ENCODE measurements at regions not wholly inside any gene's neighbourhood (a gene's known extent, or its start where the extent isn't known, plus 50 kb on each side); places are given as distances from the start of the nearest gene placed in this dataset.
"Not testable (repeated sequence)": the region's sequence is repeated elsewhere in the genome, so short reads cannot be mapped to it uniquely, and the experiment has no call there.

DNA sequence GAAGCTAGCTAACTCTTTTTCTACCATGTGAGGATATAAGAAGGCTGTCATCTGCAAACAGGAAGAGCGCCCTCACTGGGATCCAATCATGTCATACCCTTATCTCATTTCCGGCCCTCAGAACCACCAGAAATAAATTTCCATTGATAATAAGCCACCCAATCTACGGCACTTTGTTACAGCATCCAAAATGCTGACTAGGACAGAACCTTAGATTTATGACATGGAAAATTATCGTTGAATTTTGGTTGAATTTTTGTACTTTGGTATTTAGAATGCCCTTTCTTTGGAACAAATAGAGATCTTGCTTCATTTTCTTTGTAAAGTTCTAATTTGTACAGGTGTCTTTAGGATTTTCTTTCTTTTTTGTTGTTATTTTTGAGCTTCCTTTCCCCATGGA, 53.3 kb upstream of the CYLC2 start:
- ATAC-seq (replicated peaks in 1 of 4) (no peak), DNase-seq (no peak)
- Mint-ChIP-seq H3K9me3 (peaks cover 8 to 16% (median 10%) of the 10 kb centered on the region in 3 donors), H3K4me3 (no peak overlapping the region), H3K4me1 (no peaks in the 10 kb centered on the region), H3K27ac (no peak overlapping the region), H3K36me3 (no peaks in the 10 kb centered on the region), H3K27me3 (no peaks in the 10 kb centered on the region)
- no peaks in the 10 kb centered on the region for H3K9me3 ChIP-seq
- no peaks in the 10 kb centered on the region for H3K36me3 ChIP-seq (ENCODE audit: control insufficient read depth in 2 of 2, extremely low read depth in 1 of 2, insufficient read depth in 1 of 2, low read length in 1 of 2)
- H3K4me1 ChIP-seq (ENCODE audit: control insufficient read depth in 1 of 2, extremely low read depth in 1 of 2, insufficient read depth in 2 of 2, low read length in 2 of 2): no peaks in the 10 kb centered on the region
- POLR2A ChIA-PET: no interaction called here
- no CpG with 5 or more reads among the region's 4 CpGs for WGBS (ENCODE audit: insufficient coverage)
- H3K27ac ChIP-seq (ENCODE audit: low read length): no peak overlapping the region
- H3K27me3 ChIP-seq (replicated peaks in 1 of 2; ENCODE audit: control insufficient read depth in 2 of 2, extremely low read depth in 1 of 2, insufficient read depth in 2 of 2, low read length in 1 of 2): no peaks in the 10 kb centered on the region
- CTCF ChIA-PET: no interaction called here
- no peak overlapping the region for H3K4me3 ChIP-seq (ENCODE audit: control insufficient read depth in 1 of 2, extremely low read depth in 1 of 2, low read length in 1 of 2)

DNA sequence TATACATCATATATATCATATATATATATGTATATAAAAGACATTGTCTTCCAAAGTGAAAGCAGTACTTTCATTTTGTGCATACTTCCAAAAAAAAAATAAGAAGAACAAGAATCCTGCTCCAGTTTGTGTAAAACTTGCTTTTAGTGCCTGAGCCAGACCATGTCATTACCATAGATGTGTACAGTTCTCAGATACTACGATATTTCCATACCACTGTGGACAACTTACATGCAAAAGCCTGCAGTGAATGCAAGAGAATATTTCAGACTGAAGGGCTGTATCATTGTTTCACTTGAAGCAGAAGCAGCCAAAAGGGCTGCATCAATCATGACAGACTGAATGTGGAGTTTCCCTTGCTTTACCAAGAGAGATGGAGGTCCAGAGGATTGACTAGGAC, 72.6 kb upstream of the CYLC2 start:
- ATAC-seq (replicated peaks in 1 of 4) (no peak), DNase-seq (no peak)
- H3K36me3 ChIP-seq (ENCODE audit: control insufficient read depth in 2 of 2, extremely low read depth in 1 of 2, insufficient read depth in 1 of 2, low read length in 1 of 2): no peaks in the 10 kb centered on the region
- Mint-ChIP-seq H3K27me3 (no peaks in the 10 kb centered on the region), H3K27ac (no peak overlapping the region), H3K9me3 (peaks cover 6 to 13% (median 9%) of the 10 kb centered on the region in 3 donors), H3K4me3 (no peak overlapping the region), H3K4me1 (no peaks in the 10 kb centered on the region), H3K36me3 (no peaks in the 10 kb centered on the region)
- no peaks in the 10 kb centered on the region for H3K4me1 ChIP-seq (ENCODE audit: control insufficient read depth in 1 of 2, extremely low read depth in 1 of 2, insufficient read depth in 2 of 2, low read length in 2 of 2)
- WGBS (ENCODE audit: insufficient coverage): 100% methylated on average over 1 of the region's 1 CpG
- H3K9me3 ChIP-seq: no peaks in the 10 kb centered on the region
- H3K4me3 ChIP-seq (ENCODE audit: control insufficient read depth in 1 of 2, extremely low read depth in 1 of 2, low read length in 1 of 2): no peak overlapping the region
- ChIA-PET POLR2A (no interaction called here), CTCF (no interaction called here)
- H3K27ac ChIP-seq (ENCODE audit: low read length): no peak overlapping the region
- H3K27me3 ChIP-seq (replicated peaks in 1 of 2; ENCODE audit: control insufficient read depth in 2 of 2, extremely low read depth in 1 of 2, insufficient read depth in 2 of 2, low read length in 1 of 2): no peaks in the 10 kb centered on the region

DNA sequence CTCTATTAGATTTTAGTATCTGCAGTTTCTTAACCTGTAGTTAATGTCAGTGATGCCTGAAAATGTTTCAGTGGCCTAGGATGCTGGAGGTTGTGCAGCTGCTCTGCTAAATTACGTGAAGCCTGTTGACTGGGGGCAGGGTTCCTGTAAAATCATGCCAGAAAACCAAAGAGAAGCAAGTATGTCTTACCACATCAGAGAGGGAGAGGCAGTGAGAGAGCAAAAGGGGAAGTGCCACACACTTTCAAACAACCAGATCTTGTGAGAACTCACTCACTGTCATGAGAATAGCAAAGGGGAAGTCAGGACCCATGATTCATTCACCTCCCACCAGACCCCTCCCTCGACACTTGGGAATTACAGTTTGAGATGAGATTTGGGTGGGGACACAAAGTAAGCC, 83.9 kb upstream of the CYLC2 start:
- no peak overlapping the region for H3K4me3 ChIP-seq (ENCODE audit: control insufficient read depth in 1 of 2, extremely low read depth in 1 of 2, low read length in 1 of 2)
- no peaks in the 10 kb centered on the region for H3K27me3 ChIP-seq (replicated peaks in 1 of 2; ENCODE audit: control insufficient read depth in 2 of 2, extremely low read depth in 1 of 2, insufficient read depth in 2 of 2, low read length in 1 of 2)
- ATAC-seq (replicated peaks in 1 of 4) (no peak), DNase-seq (no peak)
- no peaks in the 10 kb centered on the region for H3K4me1 Mint-ChIP-seq
- H3K36me3 Mint-ChIP-seq: no peaks in the 10 kb centered on the region
- H3K4me3 Mint-ChIP-seq: no peak overlapping the region
- CTCF ChIA-PET: no interaction called here
- POLR2A ChIA-PET: no interaction called here
- no peaks in the 10 kb centered on the region for H3K9me3 ChIP-seq
- no peaks in the 10 kb centered on the region for H3K36me3 ChIP-seq (ENCODE audit: control insufficient read depth in 2 of 2, extremely low read depth in 1 of 2, insufficient read depth in 1 of 2, low read length in 1 of 2)
- WGBS (ENCODE audit: insufficient coverage): 0% methylated on average over 1 of the region's 2 CpGs
- H3K27me3 Mint-ChIP-seq: no peaks in the 10 kb centered on the region
- H3K4me1 ChIP-seq (ENCODE audit: control insufficient read depth in 1 of 2, extremely low read depth in 1 of 2, insufficient read depth in 2 of 2, low read length in 2 of 2): no peaks in the 10 kb centered on the region
- H3K27ac ChIP-seq (ENCODE audit: low read length): no peak overlapping the region
- H3K9me3 Mint-ChIP-seq: peaks cover 0 to 21% (median 15%) of the 10 kb centered on the region in 3 donors
- no peak overlapping the region for H3K27ac Mint-ChIP-seq

DNA sequence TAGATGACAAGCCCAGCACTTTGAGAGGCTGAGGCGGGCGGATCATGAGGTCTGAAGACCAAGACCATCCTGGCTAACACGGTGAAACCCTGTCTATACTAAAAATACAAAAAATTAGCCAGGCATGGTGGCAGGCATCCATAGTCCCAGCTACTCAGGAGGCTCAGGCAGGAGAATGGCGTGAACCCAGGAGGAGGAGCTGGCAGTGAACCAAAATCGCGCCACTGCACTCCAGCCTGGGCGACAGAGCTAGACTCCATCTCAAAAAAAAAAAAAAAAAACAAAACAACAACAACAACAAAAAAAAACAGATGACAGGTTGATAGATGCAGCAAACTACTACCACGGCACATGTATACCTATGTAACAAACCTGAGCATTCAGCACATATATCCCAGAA, 89.3 kb upstream of the CYLC2 start:
- H3K27ac ChIP-seq (ENCODE audit: low read length); H3K9me3 ChIP-seq; H3K27me3 ChIP-seq (replicated peaks in 1 of 2; ENCODE audit: control insufficient read depth in 2 of 2, extremely low read depth in 1 of 2, insufficient read depth in 2 of 2, low read length in 1 of 2); H3K4me3 Mint-ChIP-seq; DNase-seq; H3K36me3 ChIP-seq (ENCODE audit: control insufficient read depth in 2 of 2, extremely low read depth in 1 of 2, insufficient read depth in 1 of 2, low read length in 1 of 2); ATAC-seq (replicated peaks in 1 of 4); H3K36me3 Mint-ChIP-seq; H3K4me1 ChIP-seq (ENCODE audit: control insufficient read depth in 1 of 2, extremely low read depth in 1 of 2, insufficient read depth in 2 of 2, low read length in 2 of 2); CTCF ChIA-PET; H3K4me3 ChIP-seq (ENCODE audit: control insufficient read depth in 1 of 2, extremely low read depth in 1 of 2, low read length in 1 of 2); H3K27ac Mint-ChIP-seq; H3K4me1 Mint-ChIP-seq; POLR2A ChIA-PET; H3K27me3 Mint-ChIP-seq: not testable (repeated sequence)
- peaks cover 20 to 29% (median 26%) of the 10 kb centered on the region in 3 donors for H3K9me3 Mint-ChIP-seq
- 100% methylated on average over 3 of the region's 8 CpGs for WGBS (ENCODE audit: insufficient coverage)

- Histone ChIP-seq H3K36me3 (ENCODE audit: control insufficient read depth in 2 of 2, extremely low read depth in 1 of 2, insufficient read depth in 1 of 2, low read length in 1 of 2) (no peaks in the 10 kb centered on the region), H3K4me3 (ENCODE audit: control insufficient read depth in 1 of 2, extremely low read depth in 1 of 2, low read length in 1 of 2) (no peak overlapping the region), H3K9me3 (no peaks in the 10 kb centered on the region), H3K27me3 (replicated peaks in 1 of 2; ENCODE audit: control insufficient read depth in 2 of 2, extremely low read depth in 1 of 2, insufficient read depth in 2 of 2, low read length in 1 of 2) (no peaks in the 10 kb centered on the region), H3K27ac (ENCODE audit: low read length) (no peak overlapping the region), H3K4me1 (ENCODE audit: control insufficient read depth in 1 of 2, extremely low read depth in 1 of 2, insufficient read depth in 2 of 2, low read length in 2 of 2) (no peaks in the 10 kb centered on the region)
- Mint-ChIP-seq H3K4me1 (no peaks in the 10 kb centered on the region), H3K4me3 (no peak overlapping the region), H3K9me3 (peaks cover 8 to 11% (median 11%) of the 10 kb centered on the region in 3 donors), H3K36me3 (no peaks in the 10 kb centered on the region), H3K27me3 (no peaks in the 10 kb centered on the region), H3K27ac (no peak overlapping the region)
- WGBS (ENCODE audit: insufficient coverage): no CpG with 5 or more reads among the region's 2 CpGs
- CTCF ChIA-PET: no interaction called here
- POLR2A ChIA-PET: no interaction called here
- no peak for ATAC-seq (replicated peaks in 1 of 4)
- DNase-seq: no peak
Measured at GRCh38 chr9:102892025-102892424, 103.1 kb upstream of the CYLC2 start.

- DNase-seq; H3K4me3 ChIP-seq (ENCODE audit: control insufficient read depth in 1 of 2, extremely low read depth in 1 of 2, low read length in 1 of 2); ATAC-seq (replicated peaks in 1 of 4); H3K27ac ChIP-seq (ENCODE audit: low read length); H3K4me3 Mint-ChIP-seq; H3K27me3 Mint-ChIP-seq; H3K27ac Mint-ChIP-seq; H3K9me3 ChIP-seq; H3K4me1 Mint-ChIP-seq; H3K36me3 ChIP-seq (ENCODE audit: control insufficient read depth in 2 of 2, extremely low read depth in 1 of 2, insufficient read depth in 1 of 2, low read length in 1 of 2); H3K27me3 ChIP-seq (replicated peaks in 1 of 2; ENCODE audit: control insufficient read depth in 2 of 2, extremely low read depth in 1 of 2, insufficient read depth in 2 of 2, low read length in 1 of 2); H3K4me1 ChIP-seq (ENCODE audit: control insufficient read depth in 1 of 2, extremely low read depth in 1 of 2, insufficient read depth in 2 of 2, low read length in 2 of 2); H3K36me3 Mint-ChIP-seq; POLR2A ChIA-PET; CTCF ChIA-PET: not testable (repeated sequence)
- H3K9me3 Mint-ChIP-seq: peaks cover 8 to 11% (median 8%) of the 10 kb centered on the region in 3 donors
- WGBS (ENCODE audit: insufficient coverage): 95% methylated on average over 3 of the region's 5 CpGs
Measured at GRCh38 chr9:102888747-102889146, 106.4 kb upstream of the CYLC2 start.

GRCh38 chr9:102875687-102876086, 119.4 kb upstream of the CYLC2 start:
- H3K36me3 Mint-ChIP-seq: no peaks in the 10 kb centered on the region
- H3K27ac Mint-ChIP-seq: no peak overlapping the region
- Histone ChIP-seq H3K27me3 (replicated peaks in 1 of 2; ENCODE audit: control insufficient read depth in 2 of 2, extremely low read depth in 1 of 2, insufficient read depth in 2 of 2, low read length in 1 of 2) (no peaks in the 10 kb centered on the region), H3K36me3 (ENCODE audit: control insufficient read depth in 2 of 2, extremely low read depth in 1 of 2, insufficient read depth in 1 of 2, low read length in 1 of 2) (no peaks in the 10 kb centered on the region), H3K27ac (ENCODE audit: low read length) (no peak overlapping the region), H3K4me1 (ENCODE audit: control insufficient read depth in 1 of 2, extremely low read depth in 1 of 2, insufficient read depth in 2 of 2, low read length in 2 of 2) (no peaks in the 10 kb centered on the region), H3K4me3 (ENCODE audit: control insufficient read depth in 1 of 2, extremely low read depth in 1 of 2, low read length in 1 of 2) (no peak overlapping the region), H3K9me3 (no peaks in the 10 kb centered on the region)
- no CpG with 5 or more reads among the region's 3 CpGs for WGBS (ENCODE audit: insufficient coverage)
- POLR2A ChIA-PET: no interaction called here
- H3K4me1 Mint-ChIP-seq: no peaks in the 10 kb centered on the region
- DNase-seq (no peak), ATAC-seq (replicated peaks in 1 of 4) (no peak)
- CTCF ChIA-PET: no interaction called here
- H3K9me3 Mint-ChIP-seq: peaks cover 6 to 15% (median 6%) of the 10 kb centered on the region in 3 donors
- no peak overlapping the region for H3K4me3 Mint-ChIP-seq
- H3K27me3 Mint-ChIP-seq: no peaks in the 10 kb centered on the region
